Progenitor cell of endocrine pancreas (in vitro differentiated cells): ENCODE measurements at regions not wholly inside any gene's neighbourhood (a gene's known extent, or its start where the extent isn't known, plus 50 kb on each side); places are given as distances from the start of the nearest gene placed in this dataset.
A peak's percentile ranks its signal among the peaks of the same experiment; 100 is the strongest.

Experiments used
- DNase-seq: peaks from one replicate; pipeline ENCODE4 v3.0.0; 2021; ENCODE audit warnings: low spot score; ENCODE audit not compliant: unreplicated experiment
- H3K27ac Mint-ChIP-seq: 2 replicates; pipeline ENCODE4 v1.8.0; 2021; ENCODE audit warnings: mild to moderate bottlenecking, moderate library complexity, mixed read lengths
- H3K27me3 Mint-ChIP-seq: 2 replicates; pipeline ENCODE4 v1.8.0; 2021; ENCODE audit warnings: mixed read lengths
- H3K36me3 Mint-ChIP-seq: 2 replicates; pipeline ENCODE4 v1.8.0; 2022; ENCODE audit warnings: mixed read lengths; ENCODE audit not compliant: insufficient read depth
- H3K4me1 Mint-ChIP-seq: 2 replicates; pipeline ENCODE4 v1.8.0; 2021; ENCODE audit warnings: low read depth, mixed read lengths
- H3K4me3 Mint-ChIP-seq: 2 replicates; pipeline ENCODE4 v1.8.0; 2021; ENCODE audit warnings: low read depth, mild to moderate bottlenecking, moderate library complexity, mixed read lengths
- H3K9me3 Mint-ChIP-seq: 2 replicates; pipeline ENCODE4 v1.8.0; 2021; ENCODE audit warnings: low read depth, mixed read lengths
- CTCF ChIP-seq: fragments of 200-600 bp; sonication (generic); IDR thresholded peaks from one replicate; pipeline ENCODE4 v1.5.0; 2021; ENCODE audit warnings: antibody characterized with exemption, mild to moderate bottlenecking; ENCODE audit not compliant: unreplicated experiment

GRCh38 chr1:227450489-227450888 lies 112.9 kb upstream of the ZNF678 start:
- Mint-ChIP-seq H3K27me3 (peaks cover 30% of the 10 kb centered on the region), H3K27ac (no peak overlapping the region), H3K36me3 (no peaks in the 10 kb centered on the region), H3K4me3 (no peak overlapping the region), H3K4me1 (no peaks in the 10 kb centered on the region), H3K9me3 (peaks cover 6% of the 10 kb centered on the region)
- no peak for TF ChIP-seq CTCF
- DNase-seq: no peak

GRCh38 chr1:227449741-227450441 lies 113.5 kb upstream of the ZNF678 start:
- H3K27me3 Mint-ChIP-seq: peaks cover 27% of the 10 kb centered on the region
- peaks cover 6% of the 10 kb centered on the region for H3K9me3 Mint-ChIP-seq
- H3K36me3 Mint-ChIP-seq: no peaks in the 10 kb centered on the region
- no peak for TF ChIP-seq CTCF
- no peak overlapping the region for H3K27ac Mint-ChIP-seq
- no peak for DNase-seq
- no peaks in the 10 kb centered on the region for H3K4me1 Mint-ChIP-seq
- H3K4me3 Mint-ChIP-seq: no peak overlapping the region

- H3K36me3 Mint-ChIP-seq: no peaks in the 10 kb centered on the region
- no peak overlapping the region for H3K4me3 Mint-ChIP-seq
- no peak overlapping the region for H3K27ac Mint-ChIP-seq
- no peaks in the 10 kb centered on the region for H3K4me1 Mint-ChIP-seq
- DNase-seq: peak; percentile 13
- peaks cover 6% of the 10 kb centered on the region for H3K9me3 Mint-ChIP-seq
- TF ChIP-seq CTCF: peak; percentile 62
- H3K27me3 Mint-ChIP-seq: peaks cover 18% of the 10 kb centered on the region
Observed at GRCh38 chr1:227449051-227449450, 114.3 kb upstream of the ZNF678 start.

GRCh38 chr1:227447531-227447990 lies 115.8 kb upstream of the ZNF678 start:
- peak; percentile 55 for TF ChIP-seq CTCF
- Mint-ChIP-seq H3K4me1 (no peaks in the 10 kb centered on the region), H3K27me3 (peaks cover 15% of the 10 kb centered on the region), H3K36me3 (no peaks in the 10 kb centered on the region), H3K27ac (no peak overlapping the region), H3K4me3 (no peak overlapping the region), H3K9me3 (peaks cover 6% of the 10 kb centered on the region)
- DNase-seq: peak; percentile 36

GRCh38 chr1:227445746-227446145 lies 117.6 kb upstream of the ZNF678 start:
- Mint-ChIP-seq H3K27me3 (peaks cover 15% of the 10 kb centered on the region), H3K27ac (no peak overlapping the region), H3K9me3 (peaks cover 6% of the 10 kb centered on the region), H3K4me1 (no peaks in the 10 kb centered on the region), H3K36me3 (no peaks in the 10 kb centered on the region), H3K4me3 (no peak overlapping the region)
- no peak for TF ChIP-seq CTCF
- no peak for DNase-seq
